ENCODE measurements at regions not wholly inside any gene's neighbourhood (a gene's known extent, or its start where the extent isn't known, plus 50 kb on each side); places are given as distances from the start of the nearest gene placed in this dataset.

GRCh38 chr2:100207411-100207885, 65.1 kb upstream of the AFF3 start:
- CTCF ChIA-PET: interaction anchor here (1.0 to 1.1 kb wide), 2 partner anchors 53 to 55 kb away, joined by 3 to 6 read pairs; no protein-coding TSS in a partner anchor
- Mint-ChIP-seq H3K4me3 (no peak overlapping the region), H3K9me3 (no peaks in the 10 kb centered on the region), H3K4me1 (no peaks in the 10 kb centered on the region), H3K27ac (no peak overlapping the region), H3K36me3 (no peaks in the 10 kb centered on the region), H3K27me3 (ENCODE audit: low read depth) (no peaks in the 10 kb centered on the region)
- DNase-seq (ENCODE audit: low spot score) (no peak), ATAC-seq (peak; percentile 71)
- TF ChIP-seq, protein P1, sequence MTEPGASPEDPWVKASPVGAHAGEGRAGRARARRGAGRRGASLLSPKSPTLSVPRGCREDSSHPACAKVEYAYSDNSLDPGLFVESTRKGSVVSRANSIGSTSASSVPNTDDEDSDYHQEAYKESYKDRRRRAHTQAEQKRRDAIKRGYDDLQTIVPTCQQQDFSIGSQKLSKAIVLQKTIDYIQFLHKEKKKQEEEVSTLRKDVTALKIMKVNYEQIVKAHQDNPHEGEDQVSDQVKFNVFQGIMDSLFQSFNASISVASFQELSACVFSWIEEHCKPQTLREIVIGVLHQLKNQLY (CRISPR knock-in tag; IDR thresholded peaks at IDR 0.05): no peak
- TF ChIP-seq SMAD3 (CRISPR knock-in tag; IDR thresholded peaks at IDR 0.05; ENCODE audit: borderline replicate concordance) (no peak), HMGA2 (CRISPR knock-in tag; IDR thresholded peaks at IDR 0.05) (no peak), ELF4 (CRISPR knock-in tag; IDR thresholded peaks at IDR 0.05; ENCODE audit: low read depth) (no peak), FOXP1 (CRISPR knock-in tag; IDR thresholded peaks at IDR 0.05; ENCODE audit: borderline replicate concordance) (no peak), SMAD4 (CRISPR knock-in tag; IDR thresholded peaks at IDR 0.05) (no peak), GTF2I (CRISPR knock-in tag; conservative IDR thresholded peaks at IDR 0.05) (no peak), GABPB1 (CRISPR knock-in tag; IDR thresholded peaks at IDR 0.05) (no peak), ZNF532 (CRISPR knock-in tag; IDR thresholded peaks at IDR 0.05; ENCODE audit: borderline replicate concordance) (no peak), ZNF138 (CRISPR knock-in tag; conservative IDR thresholded peaks at IDR 0.05) (no peak), ZNF121 (CRISPR knock-in tag; IDR thresholded peaks at IDR 0.05) (no peak), ATF3 (CRISPR knock-in tag; conservative IDR thresholded peaks at IDR 0.05) (no peak)
- TF ChIP-seq, protein P2, sequence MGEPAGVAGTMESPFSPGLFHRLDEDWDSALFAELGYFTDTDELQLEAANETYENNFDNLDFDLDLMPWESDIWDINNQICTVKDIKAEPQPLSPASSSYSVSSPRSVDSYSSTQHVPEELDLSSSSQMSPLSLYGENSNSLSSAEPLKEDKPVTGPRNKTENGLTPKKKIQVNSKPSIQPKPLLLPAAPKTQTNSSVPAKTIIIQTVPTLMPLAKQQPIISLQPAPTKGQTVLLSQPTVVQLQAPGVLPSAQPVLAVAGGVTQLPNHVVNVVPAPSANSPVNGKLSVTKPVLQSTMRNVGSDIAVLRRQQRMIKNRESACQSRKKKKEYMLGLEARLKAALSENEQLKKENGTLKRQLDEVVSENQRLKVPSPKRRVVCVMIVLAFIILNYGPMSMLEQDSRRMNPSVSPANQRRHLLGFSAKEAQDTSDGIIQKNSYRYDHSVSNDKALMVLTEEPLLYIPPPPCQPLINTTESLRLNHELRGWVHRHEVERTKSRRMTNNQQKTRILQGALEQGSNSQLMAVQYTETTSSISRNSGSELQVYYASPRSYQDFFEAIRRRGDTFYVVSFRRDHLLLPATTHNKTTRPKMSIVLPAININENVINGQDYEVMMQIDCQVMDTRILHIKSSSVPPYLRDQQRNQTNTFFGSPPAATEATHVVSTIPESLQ (CRISPR knock-in tag; IDR thresholded peaks at IDR 0.05): no peak
- TF ChIP-seq, protein P3, sequence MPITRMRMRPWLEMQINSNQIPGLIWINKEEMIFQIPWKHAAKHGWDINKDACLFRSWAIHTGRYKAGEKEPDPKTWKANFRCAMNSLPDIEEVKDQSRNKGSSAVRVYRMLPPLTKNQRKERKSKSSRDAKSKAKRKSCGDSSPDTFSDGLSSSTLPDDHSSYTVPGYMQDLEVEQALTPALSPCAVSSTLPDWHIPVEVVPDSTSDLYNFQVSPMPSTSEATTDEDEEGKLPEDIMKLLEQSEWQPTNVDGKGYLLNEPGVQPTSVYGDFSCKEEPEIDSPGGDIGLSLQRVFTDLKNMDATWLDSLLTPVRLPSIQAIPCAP (CRISPR knock-in tag; IDR thresholded peaks at IDR 0.05): no peak
- TF ChIP-seq, protein P4, sequence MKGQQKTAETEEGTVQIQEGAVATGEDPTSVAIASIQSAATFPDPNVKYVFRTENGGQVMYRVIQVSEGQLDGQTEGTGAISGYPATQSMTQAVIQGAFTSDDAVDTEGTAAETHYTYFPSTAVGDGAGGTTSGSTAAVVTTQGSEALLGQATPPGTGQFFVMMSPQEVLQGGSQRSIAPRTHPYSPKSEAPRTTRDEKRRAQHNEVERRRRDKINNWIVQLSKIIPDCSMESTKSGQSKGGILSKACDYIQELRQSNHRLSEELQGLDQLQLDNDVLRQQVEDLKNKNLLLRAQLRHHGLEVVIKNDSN (CRISPR knock-in tag; IDR thresholded peaks at IDR 0.05): no peak
- TF ChIP-seq, protein P5, sequence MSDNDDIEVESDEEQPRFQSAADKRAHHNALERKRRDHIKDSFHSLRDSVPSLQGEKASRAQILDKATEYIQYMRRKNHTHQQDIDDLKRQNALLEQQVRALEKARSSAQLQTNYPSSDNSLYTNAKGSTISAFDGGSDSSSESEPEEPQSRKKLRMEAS (CRISPR knock-in tag; IDR thresholded peaks at IDR 0.05): no peak
- TF ChIP-seq, protein P6, sequence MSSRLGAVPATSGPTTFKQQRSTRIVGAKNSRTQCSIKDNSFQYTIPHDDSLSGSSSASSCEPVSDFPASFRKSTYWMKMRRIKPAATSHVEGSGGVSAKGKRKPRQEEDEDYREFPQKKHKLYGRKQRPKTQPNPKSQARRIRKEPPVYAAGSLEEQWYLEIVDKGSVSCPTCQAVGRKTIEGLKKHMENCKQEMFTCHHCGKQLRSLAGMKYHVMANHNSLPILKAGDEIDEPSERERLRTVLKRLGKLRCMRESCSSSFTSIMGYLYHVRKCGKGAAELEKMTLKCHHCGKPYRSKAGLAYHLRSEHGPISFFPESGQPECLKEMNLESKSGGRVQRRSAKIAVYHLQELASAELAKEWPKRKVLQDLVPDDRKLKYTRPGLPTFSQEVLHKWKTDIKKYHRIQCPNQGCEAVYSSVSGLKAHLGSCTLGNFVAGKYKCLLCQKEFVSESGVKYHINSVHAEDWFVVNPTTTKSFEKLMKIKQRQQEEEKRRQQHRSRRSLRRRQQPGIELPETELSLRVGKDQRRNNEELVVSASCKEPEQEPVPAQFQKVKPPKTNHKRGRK (CRISPR knock-in tag; IDR thresholded peaks at IDR 0.05; ENCODE audit: borderline replicate concordance): no peak
- POLR2A ChIA-PET: no interaction called here

All from WTC11 (cell line).